CD4-positive, alpha-beta T cell treated with Interleukin-4 for 1 hour (primary cell): ENCODE measurements at regions not wholly inside any gene's neighbourhood (a gene's known extent, or its start where the extent isn't known, plus 50 kb on each side); places are given as distances from the start of the nearest gene placed in this dataset.
A peak's percentile ranks its signal among the peaks of the same experiment; 100 is the strongest.

Experiments
- DNase-seq, 2 donors: peaks; one replicate each; pipeline ENCODE4 v3.0.0-alpha.2; 2020 to 2022

- no peak for DNase-seq
These were observed 50.5 kb upstream of the PRDM1 start for GRCh38 chr6:106035655-106036054.

DNA sequence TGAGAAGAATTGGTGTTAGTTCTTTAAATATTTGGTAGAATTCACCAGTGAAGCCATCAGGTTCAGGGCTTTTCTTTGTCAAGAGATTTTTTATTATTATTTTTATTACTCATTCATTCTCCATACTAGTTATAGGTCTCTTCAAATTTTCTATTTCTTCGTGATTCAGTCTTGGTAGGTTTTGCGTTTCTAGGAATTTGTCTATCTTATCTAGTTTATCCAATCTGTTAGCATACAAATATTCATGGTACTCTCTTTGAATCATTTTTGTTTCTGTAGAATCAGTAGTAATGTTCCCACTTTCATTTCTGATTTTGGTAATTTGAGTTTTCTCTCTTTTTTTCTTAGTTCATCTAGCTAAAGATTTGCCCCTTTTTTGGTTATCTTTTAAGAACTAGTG is 52.3 kb upstream of the PRDM1 start:
- DNase-seq = no peak

GRCh38 chr6:106027758-106028157 is 58.4 kb upstream of the PRDM1 start:
- DNase-seq = no peak

DNA sequence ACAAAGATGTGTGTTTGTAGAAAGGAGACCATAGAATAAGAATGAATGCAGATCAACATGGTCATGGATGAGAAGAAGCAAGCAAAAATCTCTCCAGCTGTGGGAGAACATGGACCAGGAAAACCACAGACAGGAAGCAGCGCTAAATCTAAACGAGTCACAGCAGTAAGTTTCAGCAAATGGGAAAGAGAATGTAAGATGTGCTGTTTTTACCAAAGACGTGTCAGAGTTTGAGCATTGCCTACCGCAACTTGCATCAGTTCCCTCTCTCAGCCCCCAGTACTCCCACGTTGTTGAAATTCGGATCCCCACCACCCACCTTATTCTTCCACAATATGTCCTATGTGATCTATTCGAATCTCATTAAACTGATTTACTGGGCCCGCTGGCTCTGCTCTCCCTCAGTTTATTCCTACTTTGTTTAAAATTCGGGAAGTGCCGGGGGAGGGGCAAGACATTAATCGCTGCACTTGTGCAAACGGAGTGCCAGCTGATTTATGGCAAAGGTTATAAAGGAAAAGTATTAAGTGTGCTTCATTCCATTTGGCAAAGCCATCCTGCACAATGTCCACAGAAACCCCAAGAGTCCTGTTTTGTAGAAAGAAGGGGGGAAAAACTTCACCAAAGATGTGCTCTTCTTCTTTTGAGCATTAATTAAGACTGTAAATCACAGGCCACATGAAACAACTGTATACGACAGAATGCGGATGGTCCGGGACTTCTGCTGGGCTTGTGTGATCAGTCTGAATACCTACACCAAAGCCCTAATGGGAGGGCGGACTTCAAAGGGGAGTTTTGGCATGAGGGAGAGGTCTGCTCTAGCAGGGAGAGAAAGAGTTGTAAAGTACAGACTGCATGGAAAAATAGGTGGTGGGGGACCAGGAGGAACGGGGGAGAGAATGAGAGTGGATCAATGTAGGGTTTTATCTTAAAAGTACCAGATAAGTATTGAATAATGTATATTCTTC is 59.1 kb upstream of the PRDM1 start:
- DNase-seq = no peak

GRCh38 chr6:106025655-106026054 is 60.5 kb upstream of the PRDM1 start:
- no peak for DNase-seq

- no peak for DNase-seq
These were observed 63.3 kb upstream of the PRDM1 start for GRCh38 chr6:106022801-106023200.

GRCh38 chr6:106017454-106017853 is 68.7 kb upstream of the PRDM1 start:
- no peak for DNase-seq

GRCh38 chr6:106014955-106015354 is 71.2 kb upstream of the PRDM1 start:
- DNase-seq = no peak

DNA sequence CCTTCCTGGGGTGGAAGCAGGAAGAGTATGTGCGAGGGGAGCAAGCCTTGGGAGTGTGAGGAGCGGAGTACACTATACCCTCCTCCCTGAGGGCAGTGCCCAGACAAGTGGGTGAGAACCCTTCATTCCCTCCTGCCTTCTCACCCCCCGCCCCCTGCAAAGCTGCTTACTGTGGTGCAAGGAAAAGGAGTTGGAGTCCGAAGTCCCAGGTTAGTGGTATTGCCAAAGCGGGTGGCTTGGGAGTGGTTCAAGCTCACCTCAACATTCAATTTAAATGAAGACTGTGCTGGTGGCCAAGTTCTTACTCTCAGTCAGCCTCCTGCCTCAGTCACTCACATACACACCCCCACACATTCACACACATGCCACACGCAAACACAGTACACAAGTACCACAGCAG is 74.7 kb upstream of the PRDM1 start:
- DNase-seq = no peak

- DNase-seq = no peak
These were observed 80.2 kb upstream of the PRDM1 start for GRCh38 chr6:106005954-106006353.

DNA sequence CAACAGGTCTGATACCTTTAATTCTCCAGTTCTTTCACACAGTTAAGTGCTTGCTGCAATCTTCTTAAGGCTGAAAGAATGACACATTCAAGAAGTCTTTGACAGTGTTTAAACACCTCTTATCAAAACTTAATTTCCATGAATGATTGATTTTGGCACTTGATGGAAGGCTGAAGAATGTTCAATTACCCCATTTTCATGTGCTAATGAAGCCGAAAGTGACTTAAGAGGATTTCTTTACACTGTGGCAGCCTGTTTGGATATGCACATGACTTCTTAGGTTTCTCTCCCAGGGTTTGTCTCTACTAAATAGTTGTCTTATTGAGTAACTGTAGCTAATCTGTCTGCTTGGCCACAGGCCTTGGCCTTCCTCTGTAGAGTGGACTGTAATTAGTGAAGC is 81.1 kb upstream of the PRDM1 start:
- no peak for DNase-seq

GRCh38 chr6:106003268-106003987 is 82.7 kb upstream of the PRDM1 start:
- DNase-seq = no peak

DNA sequence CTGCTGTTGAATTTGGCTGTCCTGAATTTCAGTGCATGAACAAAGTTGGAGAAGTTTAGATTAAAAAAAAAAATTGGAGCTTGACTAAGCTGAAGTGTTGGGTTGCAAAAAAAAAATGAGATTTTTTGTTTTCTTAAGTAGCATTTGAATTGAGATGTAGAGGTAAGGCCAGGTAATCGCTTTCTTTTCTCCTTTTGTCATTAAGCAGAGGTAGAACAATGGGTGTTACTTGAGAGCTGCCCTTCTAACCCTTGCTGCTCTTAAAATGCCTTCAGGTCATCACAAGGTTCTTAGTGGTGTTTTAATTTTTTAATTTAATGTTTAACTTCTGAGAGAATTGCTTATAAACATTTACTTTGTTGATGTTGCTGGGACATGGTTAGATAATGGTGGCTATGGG is 84.1 kb upstream of the PRDM1 start:
- DNase-seq = no peak

DNA sequence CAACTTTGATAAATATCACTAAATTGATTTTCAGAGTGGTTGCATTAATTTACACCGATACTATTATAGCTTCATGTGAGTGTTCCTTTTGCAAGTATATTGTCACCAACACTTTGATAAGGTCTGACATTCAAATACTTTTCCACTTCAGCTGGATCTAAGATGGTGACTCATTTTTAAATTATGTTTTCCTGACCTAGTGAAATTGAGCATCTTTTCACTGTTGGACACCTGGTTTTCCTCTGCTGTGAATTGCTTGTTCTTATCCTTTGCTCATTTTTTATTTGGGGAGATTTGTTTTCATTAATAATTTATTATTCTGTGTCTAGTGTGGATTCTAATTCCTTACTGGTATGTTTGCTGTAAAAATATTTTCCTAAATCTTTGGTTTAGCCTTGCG is 85.2 kb upstream of the PRDM1 start:
- no peak for DNase-seq

DNA sequence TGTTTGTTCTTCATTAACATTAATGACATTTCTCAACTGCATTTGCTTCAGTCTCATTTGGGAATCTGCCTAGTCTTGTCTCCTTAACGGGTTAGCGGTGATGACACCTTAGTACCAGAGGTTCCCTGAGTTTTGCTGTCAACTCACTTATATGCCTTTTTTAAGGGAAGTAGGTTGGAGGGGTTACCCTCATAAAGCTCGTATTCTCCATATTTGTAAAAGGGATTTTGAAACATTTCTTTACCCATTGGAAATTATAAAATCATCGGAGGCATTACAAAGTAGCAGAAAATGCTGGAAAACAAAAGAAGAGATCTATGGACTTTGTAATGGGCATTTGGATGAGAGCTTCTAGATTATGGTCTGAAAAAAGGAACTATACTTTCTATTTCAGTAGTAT is 88.7 kb upstream of the PRDM1 start:
- no peak for DNase-seq

DNA sequence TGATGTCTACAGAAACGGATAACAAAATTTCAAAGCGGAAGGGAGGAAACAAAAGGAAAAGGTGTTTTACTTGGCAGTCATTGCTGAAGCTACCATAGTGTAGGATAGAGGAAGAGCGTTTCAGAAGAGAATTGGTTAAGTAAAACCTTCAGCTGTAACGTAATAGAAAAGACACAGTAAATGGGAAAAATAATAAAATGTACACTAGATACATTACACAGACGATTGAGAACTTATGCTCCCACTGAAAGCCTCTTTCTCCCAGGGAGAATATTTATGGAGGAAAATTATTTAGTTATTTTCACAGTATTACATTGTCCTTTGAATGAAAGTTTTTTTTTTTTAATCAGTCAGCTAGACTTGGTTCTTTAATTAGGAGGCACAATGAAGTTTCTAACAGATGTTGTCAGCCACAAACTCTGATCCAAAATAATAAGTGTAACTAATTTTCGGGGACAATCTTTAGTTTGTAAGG is 90.7 kb upstream of the PRDM1 start:
- DNase-seq = no peak

GRCh38 chr6:105994591-105995390 is 91.3 kb upstream of the PRDM1 start:
- peak; percentile 48 to 60 for DNase-seq

GRCh38 chr6:105994118-105994590 is 92.0 kb upstream of the PRDM1 start:
- peak; percentile 63 to 64 for DNase-seq

DNA sequence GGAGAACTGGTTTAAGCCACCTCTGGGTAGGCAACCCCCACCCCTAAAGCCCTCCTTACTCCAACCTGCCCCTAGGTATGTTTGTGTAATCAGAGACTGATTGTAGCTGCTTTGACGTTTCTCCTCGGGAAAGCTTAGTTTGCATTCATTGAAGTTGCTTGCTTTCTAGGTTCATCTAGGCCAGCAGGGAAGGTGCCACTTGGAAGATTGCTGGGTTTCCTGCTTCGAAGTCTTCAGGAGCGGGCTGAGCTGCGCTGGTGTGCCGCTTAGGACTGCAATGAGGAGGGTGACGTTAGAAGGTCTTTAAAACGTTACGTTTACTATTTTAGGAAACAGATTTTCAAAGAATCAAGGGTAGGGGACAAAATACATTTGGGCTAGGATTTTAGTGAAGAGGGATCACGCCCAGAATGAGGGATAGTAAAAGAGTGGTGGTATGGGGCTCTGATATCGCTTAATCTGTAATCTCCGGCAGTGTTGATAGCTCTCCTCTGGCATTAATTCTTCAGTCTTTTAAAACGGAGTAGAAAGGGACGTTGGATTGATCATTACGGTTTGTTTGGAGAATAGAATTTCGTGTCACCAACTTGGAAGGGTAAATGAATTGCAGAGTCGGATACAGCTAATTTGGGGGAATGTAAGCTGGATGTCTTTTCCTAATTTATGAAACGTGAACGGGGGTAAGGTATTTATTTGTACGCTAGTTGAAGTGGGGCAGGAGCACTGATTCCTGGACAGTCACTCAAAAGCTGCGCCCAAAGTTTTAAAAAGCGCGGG is 92.6 kb upstream of the PRDM1 start:
- DNase-seq = no peak

DNA sequence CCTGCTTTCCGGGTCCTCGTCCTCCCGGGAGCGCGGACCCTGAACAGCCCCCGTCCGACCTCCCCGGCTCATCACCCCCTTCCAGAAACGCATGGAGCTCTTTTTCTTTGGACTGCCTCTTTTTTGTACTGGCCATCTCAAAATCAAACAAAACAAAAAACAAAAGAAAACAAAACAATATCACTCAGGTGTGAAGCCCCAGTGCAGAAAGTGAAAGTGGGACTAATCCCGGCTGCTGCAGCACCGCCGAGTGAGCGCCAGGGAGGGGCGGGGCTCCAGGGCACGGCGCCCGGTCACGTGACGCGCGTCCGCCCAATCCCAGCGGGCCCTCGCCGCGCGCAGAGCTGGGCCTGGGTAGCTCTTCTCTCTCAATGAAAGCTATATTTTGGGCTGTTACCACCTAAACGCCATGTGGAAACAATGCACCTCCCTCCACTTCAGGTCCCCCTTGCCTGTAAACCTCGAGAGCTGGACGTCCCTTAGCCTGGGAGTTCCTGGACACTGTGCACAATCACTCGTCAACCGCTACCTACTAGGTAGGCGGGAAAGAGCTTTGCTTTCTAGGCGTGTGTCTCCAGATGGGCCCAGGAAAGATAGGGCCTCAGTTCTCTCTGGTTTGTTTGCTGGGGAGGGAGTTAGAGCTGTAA is 93.7 kb upstream of the PRDM1 start:
- DNase-seq = peak; percentile 90 to 91

- peak in 1 of 2 donors; percentile 55 for DNase-seq
These were observed 94.4 kb upstream of the PRDM1 start for GRCh38 chr6:105991561-105992314.
